HEK293 (cell line): ENCODE measurements at regions not wholly inside any gene's neighbourhood (a gene's known extent, or its start where the extent isn't known, plus 50 kb on each side); places are given as distances from the start of the nearest gene placed in this dataset.
"Not testable (repeated sequence)": the region's sequence is repeated elsewhere in the genome, so short reads cannot be mapped to it uniquely, and the experiment has no call there.

Experiments used
- CTCF ChIP-seq: fragments of 450-650 bp; formaldehyde crosslinking; IDR thresholded peaks from 2 replicates; pipeline ENCODE4 v1.5.1; 2016; ENCODE audit warnings: missing biosample characterization, missing genetic modification characterization
- GLI4 ChIP-seq: fragments of 450-650 bp; formaldehyde crosslinking; IDR thresholded peaks from 2 replicates; pipeline ENCODE4 v1.5.1; 2016; ENCODE audit warnings: missing biosample characterization, missing genetic modification characterization
- TSHZ1 ChIP-seq: fragments of 450-650 bp; formaldehyde crosslinking; IDR thresholded peaks from 2 replicates; pipeline ENCODE4 v1.5.1; 2016; ENCODE audit warnings: missing biosample characterization, missing genetic modification characterization, borderline replicate concordance
- YY1 ChIP-seq: fragments of 450-650 bp; formaldehyde crosslinking; IDR thresholded peaks from 2 replicates; pipeline ENCODE4 v1.5.1; 2018; ENCODE audit warnings: missing biosample characterization, missing genetic modification characterization
- ZBTB11 ChIP-seq: fragments of 450-650 bp; formaldehyde crosslinking; conservative IDR thresholded peaks from 2 replicates; pipeline ENCODE4 v1.5.1; 2016; ENCODE audit warnings: low read depth, missing biosample characterization, missing genetic modification characterization
- ZNF146 ChIP-seq: fragments of 450-650 bp; formaldehyde crosslinking; IDR thresholded peaks from 2 replicates; pipeline ENCODE4 v1.5.1; 2016; ENCODE audit warnings: missing biosample characterization, missing genetic modification characterization
- ZNF148 ChIP-seq: fragments of 450-650 bp; formaldehyde crosslinking; IDR thresholded peaks from 2 replicates; pipeline ENCODE4 v1.5.0; 2017; ENCODE audit warnings: missing biosample characterization, missing genetic modification characterization, borderline replicate concordance
- ZNF16 ChIP-seq: fragments of 450-650 bp; formaldehyde crosslinking; IDR thresholded peaks from 2 replicates; pipeline ENCODE4 v1.5.1; 2016; ENCODE audit warnings: low read depth, missing biosample characterization, missing genetic modification characterization
- ZNF341 ChIP-seq: fragments of 450-650 bp; formaldehyde crosslinking; IDR thresholded peaks from 2 replicates; pipeline ENCODE4; 2016; ENCODE audit warnings: low read depth, missing biosample characterization, missing genetic modification characterization
- ZNF610 ChIP-seq: fragments of 450-650 bp; formaldehyde crosslinking; IDR thresholded peaks from 2 replicates; pipeline ENCODE4 v1.5.1; 2016; ENCODE audit warnings: missing biosample characterization, missing genetic modification characterization, borderline replicate concordance
- ZNF785 ChIP-seq: fragments of 450-650 bp; formaldehyde crosslinking; IDR thresholded peaks from 2 replicates; pipeline ENCODE4 v1.5.1; 2016; ENCODE audit warnings: missing biosample characterization, missing genetic modification characterization

- TF ChIP-seq TSHZ1 (tag by site-specific recombination); ZNF610 (tag by site-specific recombination); CTCF (tag by site-specific recombination); GLI4 (tag by site-specific recombination); ZBTB11; ZNF341 (tag by site-specific recombination); YY1 (tag by site-specific recombination); ZNF16; ZNF146; ZNF785 (tag by site-specific recombination); ZNF148 (tag by site-specific recombination): not testable (repeated sequence)
Measured at GRCh38 chr1:146474216-146474615, 245.4 kb upstream of the NOTCH2NLA start.
